Omental fat pad (tissue), 3 donors: ENCODE measurements at regions not wholly inside any gene's neighbourhood (a gene's known extent, or its start where the extent isn't known, plus 50 kb on each side); places are given as distances from the start of the nearest gene placed in this dataset.

Experiments
- ATAC-seq: fragments of 150-250 bp; one replicate; pipeline ENCODE4 v1.9.1; 2016; ENCODE audit warnings: mild to moderate bottlenecking, moderate library complexity; ENCODE audit not compliant: low FRiP score
- DNase-seq: peaks from one replicate; pipeline ENCODE4 v3.0.0-alpha.2; 2019; ENCODE audit warnings: low spot score
- TF ChIP-seq, protein P1 (sequence below), 3 donors: fragments of 450-650 bp; IDR thresholded peaks; one replicate each; pipeline ENCODE4 v1.5.1; 2016 to 2017; ENCODE audit warnings: antibody characterized with exemption in 3 of 3, mild to moderate bottlenecking in 3 of 3, moderate library complexity in 2 of 3

DNA sequence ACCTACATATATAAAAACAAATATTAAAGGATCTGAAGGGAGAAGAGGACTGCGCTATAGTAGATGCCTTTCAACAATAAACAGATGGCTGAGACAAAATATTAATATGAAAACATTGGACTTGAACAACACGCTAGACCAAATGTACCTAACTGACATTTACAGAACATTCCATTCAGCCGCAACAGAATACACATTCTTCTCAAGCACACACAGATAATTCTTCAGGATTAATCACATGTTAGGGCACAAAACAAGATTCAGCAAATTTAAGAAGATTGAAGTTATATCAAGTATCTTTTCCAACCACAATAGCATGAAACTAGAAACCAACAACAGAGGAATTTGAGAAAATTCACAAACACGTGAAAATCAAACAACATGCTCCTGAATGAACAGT lies 741.4 kb downstream of the ADGRL2 start:
- ATAC-seq = no peak
- TF ChIP-seq, protein P1, sequence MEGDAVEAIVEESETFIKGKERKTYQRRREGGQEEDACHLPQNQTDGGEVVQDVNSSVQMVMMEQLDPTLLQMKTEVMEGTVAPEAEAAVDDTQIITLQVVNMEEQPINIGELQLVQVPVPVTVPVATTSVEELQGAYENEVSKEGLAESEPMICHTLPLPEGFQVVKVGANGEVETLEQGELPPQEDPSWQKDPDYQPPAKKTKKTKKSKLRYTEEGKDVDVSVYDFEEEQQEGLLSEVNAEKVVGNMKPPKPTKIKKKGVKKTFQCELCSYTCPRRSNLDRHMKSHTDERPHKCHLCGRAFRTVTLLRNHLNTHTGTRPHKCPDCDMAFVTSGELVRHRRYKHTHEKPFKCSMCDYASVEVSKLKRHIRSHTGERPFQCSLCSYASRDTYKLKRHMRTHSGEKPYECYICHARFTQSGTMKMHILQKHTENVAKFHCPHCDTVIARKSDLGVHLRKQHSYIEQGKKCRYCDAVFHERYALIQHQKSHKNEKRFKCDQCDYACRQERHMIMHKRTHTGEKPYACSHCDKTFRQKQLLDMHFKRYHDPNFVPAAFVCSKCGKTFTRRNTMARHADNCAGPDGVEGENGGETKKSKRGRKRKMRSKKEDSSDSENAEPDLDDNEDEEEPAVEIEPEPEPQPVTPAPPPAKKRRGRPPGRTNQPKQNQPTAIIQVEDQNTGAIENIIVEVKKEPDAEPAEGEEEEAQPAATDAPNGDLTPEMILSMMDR (IDR thresholded peaks at IDR 0.05) = no peak

DNA sequence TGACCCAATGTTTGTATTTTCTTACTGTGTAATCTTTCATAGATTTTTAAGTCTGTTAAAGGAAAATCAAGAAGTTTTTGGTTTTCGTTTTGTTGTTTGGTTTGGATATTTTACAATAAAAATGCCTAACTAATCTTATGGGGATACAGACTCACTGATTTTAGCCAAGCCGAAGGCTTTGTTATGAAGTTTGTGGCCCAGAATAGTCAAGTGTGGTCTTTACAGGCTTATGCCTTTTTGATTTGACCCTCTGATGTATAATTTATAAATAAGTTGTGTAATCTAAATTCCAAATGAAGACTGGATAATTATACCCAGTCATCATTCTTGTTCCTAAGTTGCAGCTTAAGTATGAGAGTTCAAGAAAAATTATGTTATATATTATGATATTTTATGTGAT lies 739.3 kb downstream of the ADGRL2 start:
- ATAC-seq = no peak
- DNase-seq = no peak
- TF ChIP-seq, protein P1 (IDR thresholded peaks at IDR 0.05) = no peak

More for the DNA sequence above, 741.4 kb downstream of the ADGRL2 start:
- no peak for DNase-seq

GRCh38 chr1:82538876-82539275 lies 738.1 kb downstream of the ADGRL2 start:
- TF ChIP-seq, protein P1 (IDR thresholded peaks at IDR 0.05) = no peak
- no peak for ATAC-seq
- DNase-seq = no peak

- TF ChIP-seq, protein P1 (IDR thresholded peaks at IDR 0.05) = no peak
- no peak for ATAC-seq
- no peak for DNase-seq
Observed at GRCh38 chr1:82534996-82535395, 734.3 kb downstream of the ADGRL2 start.

DNA sequence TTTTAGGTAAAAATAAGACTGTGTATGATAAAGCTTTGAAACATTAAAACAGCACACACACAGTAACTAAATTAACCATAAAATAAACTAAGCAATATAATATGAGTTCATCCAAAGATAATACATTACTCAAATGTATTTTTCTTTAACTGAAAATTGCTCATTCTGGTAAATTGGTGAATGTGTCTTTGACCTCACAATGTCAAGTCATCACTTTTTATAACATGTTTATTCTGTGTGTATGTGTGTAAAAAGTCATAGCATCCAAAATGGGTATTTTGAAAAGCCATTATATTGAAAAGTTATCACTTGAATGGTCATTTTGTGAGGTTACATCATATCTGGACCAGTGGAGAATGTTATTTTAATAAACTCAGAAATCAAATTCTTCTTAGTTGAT lies 724.6 kb downstream of the ADGRL2 start:
- TF ChIP-seq, protein P1 (IDR thresholded peaks at IDR 0.05) = no peak
- ATAC-seq (no peak), DNase-seq (no peak)

DNA sequence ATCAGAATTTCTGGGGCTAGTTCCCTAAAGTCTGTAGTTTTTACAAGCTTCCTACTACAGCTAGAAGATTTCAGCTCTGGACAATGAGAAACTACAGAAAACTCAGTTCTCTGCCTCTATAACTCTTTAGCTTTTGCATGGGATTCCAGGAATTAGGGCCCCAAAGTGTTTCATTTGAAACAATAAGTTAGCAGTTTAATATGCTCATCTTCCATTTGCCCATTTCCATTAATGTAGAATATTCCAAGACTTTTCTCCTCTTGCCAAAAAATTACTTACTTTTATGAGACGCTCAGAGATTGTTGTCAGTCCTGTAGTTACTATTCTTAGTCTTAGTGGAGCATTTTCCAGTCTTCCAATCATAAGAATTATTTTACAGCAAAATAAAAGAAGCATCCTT lies 719.9 kb downstream of the ADGRL2 start:
- ATAC-seq (no peak), DNase-seq (no peak)
- TF ChIP-seq, protein P1 (IDR thresholded peaks at IDR 0.05) = no peak

- DNase-seq = no peak
- no peak for ATAC-seq
- TF ChIP-seq, protein P1 (IDR thresholded peaks at IDR 0.05) = no peak
Observed at GRCh38 chr1:82517586-82517985, 716.9 kb downstream of the ADGRL2 start.
